Panc1 (cell line): ENCODE measurements at regions not wholly inside any gene's neighbourhood (a gene's known extent, or its start where the extent isn't known, plus 50 kb on each side); places are given as distances from the start of the nearest gene placed in this dataset.

ENCODE experiments used
- ATAC-seq: fragments of 200-7000 bp; cut with Tn5 transposase; 2 replicates; pipeline ENCODE4 v1.9.1; 2020; ENCODE audit warnings: mild to moderate bottlenecking, moderate library complexity
- BruUV-seq: library from RNA; stranded (reverse); fragments of 400-500 nt; replicated peaks from 2 replicates; lab custom pipeline; 2021; lab: Mats Ljungman, UMichigan
- CTCF ChIA-PET: fragments of 300-600 bp; sonication (Branson Sonifier 250); formaldehyde crosslinking; loops from one replicate; lab custom pipeline; 2022; ENCODE audit warnings: antibody characterized with exemption; lab: Charles Lee
- POLR2A ChIA-PET: fragments of 300-600 bp; sonication (Branson Sonifier 250); formaldehyde crosslinking; loops from one replicate; lab custom pipeline; 2022; ENCODE audit warnings: antibody characterized with exemption; lab: Charles Lee
- DNase-seq: peaks from one replicate; pipeline ENCODE4 v3.0.0-alpha.2; 2010; ENCODE audit warnings: low read depth, low spot score
- H3K27ac ChIP-seq: 2 replicates; pipeline ENCODE4 v1.5.1; 2011; ENCODE audit warnings: mild to moderate bottlenecking, low read length, inconsistent platforms
- H3K27me3 ChIP-seq: fragments of 200-500 bp; sonication (Bioruptor generic); 2 replicates; pipeline ENCODE4 v1.6.0; 2014; ENCODE audit warnings: low read length, inconsistent platforms; ENCODE audit not compliant: control insufficient read depth, insufficient read depth
- H3K36me3 ChIP-seq: fragments of 200-500 bp; sonication (Bioruptor generic); 2 replicates; pipeline ENCODE4 v1.5.1; 2014; ENCODE audit warnings: inconsistent platforms, mild to moderate bottlenecking, low read length, moderate library complexity; ENCODE audit not compliant: control insufficient read depth, insufficient read depth
- H3K4me1 ChIP-seq: 2 replicates; pipeline ENCODE4 v1.5.1; 2011; ENCODE audit warnings: inconsistent platforms, mild to moderate bottlenecking, low read length, moderate library complexity; ENCODE audit not compliant: control insufficient read depth, insufficient read depth
- H3K4me3 ChIP-seq, 2 experiments: 2 replicates each; pipeline ENCODE4 v1.5.1; 2011 to 2012; ENCODE audit warnings: low read depth in 2 of 2, low read length in 2 of 2, mild to moderate bottlenecking in 2 of 2, inconsistent platforms in 1 of 2, moderate library complexity in 1 of 2
- H3K9me3 ChIP-seq: fragments of 200-500 bp; sonication (Bioruptor generic); 2 replicates; pipeline ENCODE4 v1.5.1; 2014; ENCODE audit warnings: low read depth, mild to moderate bottlenecking, inconsistent platforms, low read length, moderate library complexity; ENCODE audit not compliant: control insufficient read depth, insufficient read depth
- POLR2AphosphoS5 ChIP-seq: IDR thresholded peaks from 2 replicates; pipeline ENCODE4 v1.6.1; 2012; ENCODE audit warnings: mild to moderate bottlenecking, low read depth, low read length, moderate library complexity
- SIN3A ChIP-seq: IDR thresholded peaks from 2 replicates; pipeline ENCODE4 v1.6.1; 2012; ENCODE audit warnings: low read depth, mild to moderate bottlenecking, low read length, moderate library complexity, borderline replicate concordance; ENCODE audit not compliant: insufficient read depth
- TCF7L2 ChIP-seq: IDR thresholded peaks from 2 replicates; pipeline ENCODE4 v1.6.1; 2011; ENCODE audit warnings: mild to moderate bottlenecking, low read depth, low read length, inconsistent platforms
- in situ Hi-C: cut with HindIII; loops from 2 replicates; pipeline ENCODE4 v1.10.0; 2016; ENCODE audit warnings: low sequenced_read_pairs, low pct_unique_long_range_greater_than_20kb
- intact Hi-C: fragments of 100-400 bp; cut with micrococcal nuclease; formaldehyde crosslinking; loops from one replicate; pipeline ENCODE4 v1.10.0; 2022; ENCODE audit not compliant: unreplicated experiment
- TF ChIP-seq, protein P1 (sequence below): fragments of 450-650 bp; IDR thresholded peaks from 2 replicates; pipeline ENCODE4 v1.5.1; 2017; ENCODE audit warnings: mild to moderate bottlenecking
- TF ChIP-seq, protein P2 (sequence below), 2 experiments: IDR thresholded peaks; 2 replicates each; pipeline ENCODE4 v1.6.1; 2011 to 2012; ENCODE audit warnings: low read depth in 2 of 2, control low read depth in 1 of 2, low read length in 1 of 2, mild to moderate bottlenecking in 1 of 2, moderate library complexity in 1 of 2; ENCODE audit not compliant: insufficient read depth in 1 of 2

DNA sequence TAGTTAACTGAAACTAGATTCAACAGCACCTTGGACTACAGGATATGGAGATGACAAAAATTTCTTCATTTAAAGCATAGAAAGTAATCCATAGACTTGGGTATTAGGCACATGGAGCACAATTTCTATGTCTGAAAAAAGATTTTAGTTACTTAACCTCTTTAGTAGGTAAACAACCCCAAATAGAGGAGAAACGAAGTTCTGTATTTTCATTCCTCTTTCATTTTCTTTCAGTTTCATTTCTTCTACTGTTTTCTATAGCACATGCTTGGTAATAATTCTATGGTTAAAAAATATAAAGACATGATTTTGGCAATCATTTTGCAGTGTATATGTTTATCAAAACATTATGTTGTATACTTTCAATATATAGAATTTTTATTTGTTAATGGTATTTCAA, 99.5 kb downstream of the CASP12 start:
- no peak for ATAC-seq
- H3K27me3 ChIP-seq = no peaks in the 10 kb centered on the region
- H3K36me3 ChIP-seq = no peaks in the 10 kb centered on the region
- no peak overlapping the region for H3K4me3 ChIP-seq
- no peak overlapping the region for H3K27ac ChIP-seq
- in situ Hi-C loops (no loop called here), intact Hi-C loops (no loop called here)
- no TSS peak for BruUV-seq
- 0 out of 2 replicates have a peak, but pooled peaks cover 3% of the 10 kb centered on the region for H3K9me3 ChIP-seq
- ChIA-PET POLR2A (no interaction called here), CTCF (no interaction called here)
- no peak for DNase-seq
- H3K4me1 ChIP-seq = no peaks in the 10 kb centered on the region
- TF ChIP-seq, protein P1, sequence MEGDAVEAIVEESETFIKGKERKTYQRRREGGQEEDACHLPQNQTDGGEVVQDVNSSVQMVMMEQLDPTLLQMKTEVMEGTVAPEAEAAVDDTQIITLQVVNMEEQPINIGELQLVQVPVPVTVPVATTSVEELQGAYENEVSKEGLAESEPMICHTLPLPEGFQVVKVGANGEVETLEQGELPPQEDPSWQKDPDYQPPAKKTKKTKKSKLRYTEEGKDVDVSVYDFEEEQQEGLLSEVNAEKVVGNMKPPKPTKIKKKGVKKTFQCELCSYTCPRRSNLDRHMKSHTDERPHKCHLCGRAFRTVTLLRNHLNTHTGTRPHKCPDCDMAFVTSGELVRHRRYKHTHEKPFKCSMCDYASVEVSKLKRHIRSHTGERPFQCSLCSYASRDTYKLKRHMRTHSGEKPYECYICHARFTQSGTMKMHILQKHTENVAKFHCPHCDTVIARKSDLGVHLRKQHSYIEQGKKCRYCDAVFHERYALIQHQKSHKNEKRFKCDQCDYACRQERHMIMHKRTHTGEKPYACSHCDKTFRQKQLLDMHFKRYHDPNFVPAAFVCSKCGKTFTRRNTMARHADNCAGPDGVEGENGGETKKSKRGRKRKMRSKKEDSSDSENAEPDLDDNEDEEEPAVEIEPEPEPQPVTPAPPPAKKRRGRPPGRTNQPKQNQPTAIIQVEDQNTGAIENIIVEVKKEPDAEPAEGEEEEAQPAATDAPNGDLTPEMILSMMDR = no peak
- TF ChIP-seq, protein P2, sequence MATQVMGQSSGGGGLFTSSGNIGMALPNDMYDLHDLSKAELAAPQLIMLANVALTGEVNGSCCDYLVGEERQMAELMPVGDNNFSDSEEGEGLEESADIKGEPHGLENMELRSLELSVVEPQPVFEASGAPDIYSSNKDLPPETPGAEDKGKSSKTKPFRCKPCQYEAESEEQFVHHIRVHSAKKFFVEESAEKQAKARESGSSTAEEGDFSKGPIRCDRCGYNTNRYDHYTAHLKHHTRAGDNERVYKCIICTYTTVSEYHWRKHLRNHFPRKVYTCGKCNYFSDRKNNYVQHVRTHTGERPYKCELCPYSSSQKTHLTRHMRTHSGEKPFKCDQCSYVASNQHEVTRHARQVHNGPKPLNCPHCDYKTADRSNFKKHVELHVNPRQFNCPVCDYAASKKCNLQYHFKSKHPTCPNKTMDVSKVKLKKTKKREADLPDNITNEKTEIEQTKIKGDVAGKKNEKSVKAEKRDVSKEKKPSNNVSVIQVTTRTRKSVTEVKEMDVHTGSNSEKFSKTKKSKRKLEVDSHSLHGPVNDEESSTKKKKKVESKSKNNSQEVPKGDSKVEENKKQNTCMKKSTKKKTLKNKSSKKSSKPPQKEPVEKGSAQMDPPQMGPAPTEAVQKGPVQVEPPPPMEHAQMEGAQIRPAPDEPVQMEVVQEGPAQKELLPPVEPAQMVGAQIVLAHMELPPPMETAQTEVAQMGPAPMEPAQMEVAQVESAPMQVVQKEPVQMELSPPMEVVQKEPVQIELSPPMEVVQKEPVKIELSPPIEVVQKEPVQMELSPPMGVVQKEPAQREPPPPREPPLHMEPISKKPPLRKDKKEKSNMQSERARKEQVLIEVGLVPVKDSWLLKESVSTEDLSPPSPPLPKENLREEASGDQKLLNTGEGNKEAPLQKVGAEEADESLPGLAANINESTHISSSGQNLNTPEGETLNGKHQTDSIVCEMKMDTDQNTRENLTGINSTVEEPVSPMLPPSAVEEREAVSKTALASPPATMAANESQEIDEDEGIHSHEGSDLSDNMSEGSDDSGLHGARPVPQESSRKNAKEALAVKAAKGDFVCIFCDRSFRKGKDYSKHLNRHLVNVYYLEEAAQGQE (IDR thresholded peaks at IDR 0.05; ENCODE audit: insufficient read depth in 1 of 2, low read depth in 2 of 2, low read length in 1 of 2) = no peak
- TF ChIP-seq TCF7L2 (no peak), SIN3A (no peak), POLR2AphosphoS5 (no peak)

DNA sequence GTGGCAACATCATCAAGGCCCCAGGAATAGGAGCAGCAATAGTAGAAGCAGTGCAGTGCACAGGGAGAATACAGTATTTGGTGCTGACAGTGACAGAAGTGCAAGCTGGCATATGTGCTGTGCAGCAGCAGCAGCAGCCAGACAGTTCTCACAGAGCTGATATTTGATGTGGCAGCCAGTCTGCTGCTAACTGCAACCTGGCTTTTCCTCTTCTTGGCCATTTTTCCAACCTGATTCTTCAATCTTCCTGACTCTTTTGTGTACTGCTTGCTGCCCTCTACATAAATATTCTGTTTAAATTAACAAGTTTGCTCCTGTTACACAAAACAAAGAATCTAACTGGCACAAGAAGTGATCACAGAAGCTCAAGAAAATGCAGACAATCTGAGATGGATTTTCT, 102.0 kb downstream of the CASP12 start:
- H3K27ac ChIP-seq = no peak overlapping the region
- 0 out of 2 replicates have a peak, but pooled peaks cover 3% of the 10 kb centered on the region for H3K9me3 ChIP-seq
- H3K4me1 ChIP-seq = no peaks in the 10 kb centered on the region
- no peaks in the 10 kb centered on the region for H3K36me3 ChIP-seq
- POLR2A ChIA-PET = no interaction called here
- BruUV-seq = no TSS peak
- intact Hi-C loops = no loop called here
- no peaks in the 10 kb centered on the region for H3K27me3 ChIP-seq
- in situ Hi-C loops = no loop called here
- no peak overlapping the region for H3K4me3 ChIP-seq
- DNase-seq (no peak), ATAC-seq (no peak)
- CTCF ChIA-PET = no interaction called here
- no peak for TF ChIP-seq POLR2AphosphoS5
- TF ChIP-seq, protein P1 = no peak
- TF ChIP-seq, protein P2 (IDR thresholded peaks at IDR 0.05; ENCODE audit: insufficient read depth in 1 of 2, low read depth in 2 of 2, low read length in 1 of 2) = no peak
- TF ChIP-seq SIN3A = no peak
- TF ChIP-seq TCF7L2 = no peak
